ENCODE measurements at regions not wholly inside any gene's neighbourhood (a gene's known extent, or its start where the extent isn't known, plus 50 kb on each side); places are given as distances from the start of the nearest gene placed in this dataset.

DNA sequence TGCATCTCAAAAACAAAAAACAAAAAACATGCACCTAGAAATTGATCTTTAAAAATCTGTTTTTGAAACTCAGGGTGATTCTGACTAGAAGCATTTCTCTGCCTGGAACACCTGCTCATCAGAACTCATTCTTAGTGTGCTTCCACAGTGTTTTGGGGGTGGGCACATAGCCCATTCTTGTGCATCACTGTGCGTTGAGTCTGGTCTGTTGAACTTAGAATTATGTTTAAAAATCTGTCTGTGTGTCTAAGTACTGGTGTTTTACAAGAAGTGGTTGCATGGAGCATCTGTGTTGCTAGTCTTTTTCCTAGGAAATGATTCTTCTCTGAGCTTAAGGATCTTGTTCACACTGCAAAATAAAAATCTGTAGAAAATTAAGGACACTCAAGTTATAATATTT, 264.5 kb downstream of the SOX4 start:
- H3K36me3 ChIP-seq (ENCODE audit: control insufficient read depth in 1 of 2, insufficient read depth in 2 of 2, low read length in 2 of 2): no peaks in the 10 kb centered on the region
- no peak overlapping the region for H3K4me3 ChIP-seq (ENCODE audit: low read depth in 1 of 2, low read length in 2 of 2)
- H3K4me1 ChIP-seq (ENCODE audit: control insufficient read depth in 1 of 2, insufficient read depth in 2 of 2, low read length in 2 of 2): no peaks in the 10 kb centered on the region
- H3K27me3 ChIP-seq (ENCODE audit: low read depth, low read length): no peaks in the 10 kb centered on the region
- H3K27ac ChIP-seq (ENCODE audit: low read length): no peak overlapping the region
- H3K9me3 ChIP-seq (ENCODE audit: control insufficient read depth in 1 of 2, low read length in 2 of 2): no peaks in the 10 kb centered on the region

- no peaks in the 10 kb centered on the region for H3K4me1 ChIP-seq (ENCODE audit: control insufficient read depth in 1 of 2, insufficient read depth in 2 of 2, low read length in 2 of 2)
- no peaks in the 10 kb centered on the region for H3K36me3 ChIP-seq (ENCODE audit: control insufficient read depth in 1 of 2, insufficient read depth in 2 of 2, low read length in 2 of 2)
- no peaks in the 10 kb centered on the region for H3K9me3 ChIP-seq (ENCODE audit: control insufficient read depth in 1 of 2, low read length in 2 of 2)
- H3K27me3 ChIP-seq (ENCODE audit: low read depth, low read length): no peaks in the 10 kb centered on the region
- H3K27ac ChIP-seq (ENCODE audit: low read length): no peak overlapping the region
- no peak overlapping the region for H3K4me3 ChIP-seq (ENCODE audit: low read depth in 1 of 2, low read length in 2 of 2)
Observed at GRCh38 chr6:21859193-21859735, 265.7 kb downstream of the SOX4 start.

- Histone ChIP-seq H3K4me3 (ENCODE audit: low read depth in 1 of 2, low read length in 2 of 2) (no peak overlapping the region), H3K4me1 (ENCODE audit: control insufficient read depth in 1 of 2, insufficient read depth in 2 of 2, low read length in 2 of 2) (no peaks in the 10 kb centered on the region), H3K27ac (ENCODE audit: low read length) (no peak overlapping the region), H3K9me3 (ENCODE audit: control insufficient read depth in 1 of 2, low read length in 2 of 2) (no peaks in the 10 kb centered on the region), H3K36me3 (ENCODE audit: control insufficient read depth in 1 of 2, insufficient read depth in 2 of 2, low read length in 2 of 2) (no peaks in the 10 kb centered on the region), H3K27me3 (ENCODE audit: low read depth, low read length) (no peaks in the 10 kb centered on the region)
Observed at GRCh38 chr6:21861942-21862341, 268.4 kb downstream of the SOX4 start.

DNA sequence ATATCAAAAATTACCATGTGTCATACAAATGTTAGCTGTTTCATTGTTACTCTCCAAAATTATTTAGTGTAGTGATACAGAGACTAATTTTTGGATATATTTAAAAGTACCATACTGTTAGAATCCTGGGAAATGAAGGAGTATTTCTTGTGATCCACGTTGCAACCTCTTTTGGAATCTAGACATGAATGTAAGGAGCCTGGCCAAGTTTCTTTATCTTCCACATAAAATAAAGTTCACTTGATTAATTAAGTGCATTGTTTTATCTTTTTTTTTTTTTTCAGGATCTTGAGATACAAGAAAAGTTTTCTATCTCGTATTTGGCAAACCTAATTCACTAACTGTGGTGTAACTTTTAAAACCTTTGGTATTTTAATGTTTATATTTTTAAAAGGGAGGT, 270.7 kb downstream of the SOX4 start:
- H3K4me1 ChIP-seq (ENCODE audit: control insufficient read depth in 1 of 2, insufficient read depth in 2 of 2, low read length in 2 of 2): no peaks in the 10 kb centered on the region
- H3K27ac ChIP-seq (ENCODE audit: low read length): no peak overlapping the region
- H3K36me3 ChIP-seq (ENCODE audit: control insufficient read depth in 1 of 2, insufficient read depth in 2 of 2, low read length in 2 of 2): no peaks in the 10 kb centered on the region
- no peaks in the 10 kb centered on the region for H3K9me3 ChIP-seq (ENCODE audit: control insufficient read depth in 1 of 2, low read length in 2 of 2)
- H3K4me3 ChIP-seq (ENCODE audit: low read depth in 1 of 2, low read length in 2 of 2): no peak overlapping the region
- H3K27me3 ChIP-seq (ENCODE audit: low read depth, low read length): no peaks in the 10 kb centered on the region

DNA sequence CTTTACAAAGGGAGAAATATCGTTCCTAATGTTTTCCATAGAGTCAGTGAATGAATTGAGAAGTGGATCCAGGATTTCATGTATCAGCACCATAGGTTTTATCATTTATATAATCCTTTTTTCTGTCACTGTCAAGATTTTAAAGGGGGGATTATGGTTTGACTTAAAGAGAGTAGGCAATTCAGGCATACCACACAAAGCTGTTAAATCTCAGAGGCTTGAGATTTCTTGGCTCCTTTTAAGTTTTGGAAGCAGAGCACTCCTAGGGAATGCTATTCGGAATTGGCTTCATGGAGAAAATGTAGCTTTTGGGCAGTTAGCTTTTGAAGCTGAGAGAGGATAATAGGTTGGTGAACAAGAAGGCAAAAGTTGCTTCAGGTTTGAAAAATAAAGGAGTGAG, 274.7 kb downstream of the SOX4 start:
- peaks cover 0 to 2% of the 10 kb centered on the region in 2 donors for H3K4me1 ChIP-seq (ENCODE audit: control insufficient read depth in 1 of 2, insufficient read depth in 2 of 2, low read length in 2 of 2)
- H3K4me3 ChIP-seq (ENCODE audit: low read depth in 1 of 2, low read length in 2 of 2): no peak overlapping the region
- H3K36me3 ChIP-seq (ENCODE audit: control insufficient read depth in 1 of 2, insufficient read depth in 2 of 2, low read length in 2 of 2): no peaks in the 10 kb centered on the region
- H3K27me3 ChIP-seq (ENCODE audit: low read depth, low read length): no peaks in the 10 kb centered on the region
- no peak overlapping the region for H3K27ac ChIP-seq (ENCODE audit: low read length)
- no peaks in the 10 kb centered on the region for H3K9me3 ChIP-seq (ENCODE audit: control insufficient read depth in 1 of 2, low read length in 2 of 2)

GRCh38 chr6:21869085-21869771, 275.7 kb downstream of the SOX4 start:
- Histone ChIP-seq H3K4me1 (ENCODE audit: control insufficient read depth in 1 of 2, insufficient read depth in 2 of 2, low read length in 2 of 2) (peaks cover 0 to 5% of the 10 kb centered on the region in 2 donors), H3K4me3 (ENCODE audit: low read depth in 1 of 2, low read length in 2 of 2) (no peak overlapping the region)

DNA sequence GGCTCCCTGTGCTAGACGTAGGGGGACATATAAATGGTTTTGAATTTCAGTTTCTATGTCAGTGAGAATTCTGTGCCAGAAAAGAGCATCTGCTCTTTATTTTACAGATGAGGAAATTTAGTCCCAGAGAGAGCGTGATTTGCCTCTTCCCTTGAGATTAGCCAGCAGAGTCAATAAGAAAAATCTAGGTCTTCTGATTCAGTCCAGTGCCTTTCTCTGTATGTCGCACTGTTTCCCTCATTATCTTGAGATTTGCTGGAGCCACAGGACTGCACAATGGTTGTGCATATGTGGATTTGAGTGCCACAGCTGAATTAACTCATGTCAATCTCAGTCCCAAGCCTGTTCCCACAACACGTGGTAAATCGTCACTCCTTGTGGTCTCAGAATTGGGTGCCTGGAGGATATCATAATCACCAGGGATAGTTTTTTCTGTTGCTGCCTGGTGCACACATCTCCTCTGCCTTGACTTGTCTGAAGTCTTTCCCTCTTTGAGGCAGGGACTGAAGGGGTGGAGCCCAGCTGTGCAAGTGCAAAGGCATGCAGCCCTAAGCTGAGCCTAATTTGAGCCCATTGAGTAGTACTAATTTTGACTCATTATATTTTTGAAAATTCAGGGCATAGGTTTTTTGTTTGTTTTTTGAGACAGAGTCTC, 276.7 kb downstream of the SOX4 start:
- H3K4me1 ChIP-seq (ENCODE audit: control insufficient read depth in 1 of 2, insufficient read depth in 2 of 2, low read length in 2 of 2): peaks cover 0 to 5% of the 10 kb centered on the region in 2 donors
- H3K4me3 ChIP-seq (ENCODE audit: low read depth in 1 of 2, low read length in 2 of 2): no peak overlapping the region
- H3K36me3 ChIP-seq (ENCODE audit: control insufficient read depth in 1 of 2, insufficient read depth in 2 of 2, low read length in 2 of 2): no peaks in the 10 kb centered on the region
- no peaks in the 10 kb centered on the region for H3K27me3 ChIP-seq (ENCODE audit: low read depth, low read length)
- no peak overlapping the region for H3K27ac ChIP-seq (ENCODE audit: low read length)
- H3K9me3 ChIP-seq (ENCODE audit: control insufficient read depth in 1 of 2, low read length in 2 of 2): no peaks in the 10 kb centered on the region

More at GRCh38 chr6:21869085-21869771, 275.7 kb downstream of the SOX4 start:
- Histone ChIP-seq H3K9me3 (ENCODE audit: control insufficient read depth in 1 of 2, low read length in 2 of 2) (no peaks in the 10 kb centered on the region), H3K27ac (ENCODE audit: low read length) (no peak overlapping the region), H3K36me3 (ENCODE audit: control insufficient read depth in 1 of 2, insufficient read depth in 2 of 2, low read length in 2 of 2) (no peaks in the 10 kb centered on the region), H3K27me3 (ENCODE audit: low read depth, low read length) (no peaks in the 10 kb centered on the region)

DNA sequence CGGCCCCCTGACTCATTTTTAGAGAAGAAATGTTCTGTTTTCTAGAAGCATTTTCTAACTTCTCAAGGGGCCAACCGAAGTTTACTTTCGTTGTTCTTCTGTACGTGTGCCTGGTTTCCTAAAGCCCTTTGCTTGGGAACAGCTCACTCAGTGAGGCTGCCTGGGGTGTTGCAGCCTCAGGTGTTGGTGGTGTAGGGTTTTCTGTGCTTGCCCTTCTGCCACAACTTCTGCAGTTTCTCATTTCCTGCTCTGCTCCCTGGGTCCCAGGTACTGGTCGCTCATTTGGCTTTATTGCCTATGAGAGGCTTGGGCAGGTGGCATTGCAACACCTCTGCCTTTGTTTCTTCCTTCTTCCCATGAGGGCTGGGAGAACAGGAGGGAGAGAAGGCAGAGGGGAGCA, 278.3 kb downstream of the SOX4 start:
- no peak overlapping the region for H3K4me3 ChIP-seq (ENCODE audit: low read depth in 1 of 2, low read length in 2 of 2)
- no peak overlapping the region for H3K27ac ChIP-seq (ENCODE audit: low read length)
- no peaks in the 10 kb centered on the region for H3K36me3 ChIP-seq (ENCODE audit: control insufficient read depth in 1 of 2, insufficient read depth in 2 of 2, low read length in 2 of 2)
- no peaks in the 10 kb centered on the region for H3K9me3 ChIP-seq (ENCODE audit: control insufficient read depth in 1 of 2, low read length in 2 of 2)
- no peaks in the 10 kb centered on the region for H3K27me3 ChIP-seq (ENCODE audit: low read depth, low read length)
- H3K4me1 ChIP-seq (ENCODE audit: control insufficient read depth in 1 of 2, insufficient read depth in 2 of 2, low read length in 2 of 2): peaks cover 0 to 5% of the 10 kb centered on the region in 2 donors

- H3K27ac ChIP-seq (ENCODE audit: low read length): no peak overlapping the region
- H3K36me3 ChIP-seq (ENCODE audit: control insufficient read depth in 1 of 2, insufficient read depth in 2 of 2, low read length in 2 of 2): no peaks in the 10 kb centered on the region
- no peaks in the 10 kb centered on the region for H3K27me3 ChIP-seq (ENCODE audit: low read depth, low read length)
- no peak overlapping the region for H3K4me3 ChIP-seq (ENCODE audit: low read depth in 1 of 2, low read length in 2 of 2)
- no peaks in the 10 kb centered on the region for H3K9me3 ChIP-seq (ENCODE audit: control insufficient read depth in 1 of 2, low read length in 2 of 2)
- peaks cover 0 to 5% of the 10 kb centered on the region in 2 donors for H3K4me1 ChIP-seq (ENCODE audit: control insufficient read depth in 1 of 2, insufficient read depth in 2 of 2, low read length in 2 of 2)
Observed at GRCh38 chr6:21872749-21873148, 279.2 kb downstream of the SOX4 start.

- Histone ChIP-seq H3K4me3 (ENCODE audit: low read depth in 1 of 2, low read length in 2 of 2) (no peak overlapping the region), H3K36me3 (ENCODE audit: control insufficient read depth in 1 of 2, insufficient read depth in 2 of 2, low read length in 2 of 2) (no peaks in the 10 kb centered on the region), H3K27ac (ENCODE audit: low read length) (no peak overlapping the region), H3K27me3 (ENCODE audit: low read depth, low read length) (no peaks in the 10 kb centered on the region), H3K9me3 (ENCODE audit: control insufficient read depth in 1 of 2, low read length in 2 of 2) (no peaks in the 10 kb centered on the region), H3K4me1 (ENCODE audit: control insufficient read depth in 1 of 2, insufficient read depth in 2 of 2, low read length in 2 of 2) (peaks cover 0 to 5% of the 10 kb centered on the region in 2 donors)
Observed at GRCh38 chr6:21873562-21873961, 280.0 kb downstream of the SOX4 start.

- H3K27me3 ChIP-seq (ENCODE audit: low read depth, low read length): no peaks in the 10 kb centered on the region
- no peaks in the 10 kb centered on the region for H3K36me3 ChIP-seq (ENCODE audit: control insufficient read depth in 1 of 2, insufficient read depth in 2 of 2, low read length in 2 of 2)
- no peak overlapping the region for H3K27ac ChIP-seq (ENCODE audit: low read length)
- H3K4me1 ChIP-seq (ENCODE audit: control insufficient read depth in 1 of 2, insufficient read depth in 2 of 2, low read length in 2 of 2): peaks cover 0 to 5% of the 10 kb centered on the region in 2 donors
- H3K4me3 ChIP-seq (ENCODE audit: low read depth in 1 of 2, low read length in 2 of 2): no peak overlapping the region
- H3K9me3 ChIP-seq (ENCODE audit: control insufficient read depth in 1 of 2, low read length in 2 of 2): no peaks in the 10 kb centered on the region
Observed at GRCh38 chr6:21874372-21874771, 280.8 kb downstream of the SOX4 start.
